ENCODE measurements at regions not wholly inside any gene's neighbourhood (a gene's known extent, or its start where the extent isn't known, plus 50 kb on each side); places are given as distances from the start of the nearest gene placed in this dataset.

GRCh38 chr9:107431461-107431860, 58.1 kb downstream of the KLF4 start:
- no peak for DNase-seq

- DNase-seq = no peak
Measured at GRCh38 chr9:107430071-107430470, 59.5 kb downstream of the KLF4 start.

GRCh38 chr9:107426126-107426525, 63.4 kb downstream of the KLF4 start:
- DNase-seq = no peak

- peak; percentile 78 for DNase-seq
Measured at GRCh38 chr9:107425101-107426025, 64.2 kb downstream of the KLF4 start.

- DNase-seq = no peak
Measured at GRCh38 chr9:107423540-107423939, 66.0 kb downstream of the KLF4 start.

- peak; percentile 84 for DNase-seq
Measured at GRCh38 chr9:107422189-107423185, 67.1 kb downstream of the KLF4 start.

GRCh38 chr9:107410420-107410819, 79.1 kb downstream of the KLF4 start:
- DNase-seq = no peak

GRCh38 chr9:107409581-107410389, 79.8 kb downstream of the KLF4 start:
- no peak for DNase-seq

- DNase-seq = no peak
Measured at GRCh38 chr9:107407675-107408074, 81.9 kb downstream of the KLF4 start.

- DNase-seq = no peak
Measured at GRCh38 chr9:107405511-107405910, 84.1 kb downstream of the KLF4 start.

GRCh38 chr9:107404736-107405135, 84.8 kb downstream of the KLF4 start:
- no peak for DNase-seq

- DNase-seq = no peak
Measured at GRCh38 chr9:107404161-107404560, 85.4 kb downstream of the KLF4 start.

GRCh38 chr9:107397076-107398044, 92.2 kb downstream of the KLF4 start:
- DNase-seq = peak; percentile 73

- no peak for DNase-seq
Measured at GRCh38 chr9:107394264-107394663, 95.3 kb downstream of the KLF4 start.

- no peak for DNase-seq
Measured at GRCh38 chr9:107390778-107391177, 98.8 kb downstream of the KLF4 start.

- no peak for DNase-seq
Measured at GRCh38 chr9:107390279-107390678, 99.3 kb downstream of the KLF4 start.

GRCh38 chr9:107389617-107390071, 99.9 kb downstream of the KLF4 start:
- no peak for DNase-seq

- DNase-seq = no peak
Measured at GRCh38 chr9:107388890-107389289, 100.7 kb downstream of the KLF4 start.

GRCh38 chr9:107387409-107387808, 102.2 kb downstream of the KLF4 start:
- DNase-seq = no peak

GRCh38 chr9:107386396-107386795, 103.2 kb downstream of the KLF4 start:
- no peak for DNase-seq

All from hematopoietic multipotent progenitor cell treated with erythropoietin and hydrocortisone succinate and interleukin-3 and kit ligand, for 4 days (in vitro differentiated cells).